A549 (cell line): ENCODE measurements at regions not wholly inside any gene's neighbourhood (a gene's known extent, or its start where the extent isn't known, plus 50 kb on each side); places are given as distances from the start of the nearest gene placed in this dataset.
"Not testable (repeated sequence)": the region's sequence is repeated elsewhere in the genome, so short reads cannot be mapped to it uniquely, and the experiment has no call there.

Experiments used
- ATAC-seq, 2 experiments: fragments of 200-7000 bp in 1 of 2; fragments of >200 bp in 1 of 2; cut with Nextera tagmentation in 1 of 2; cut with Tn5 transposase in 1 of 2; 3 replicates each; pipeline versions ENCODE4 v1.8.0 to v1.9.1; 2018 to 2020; ENCODE audit warnings: mild to moderate bottlenecking in 1 of 2, moderate library complexity in 1 of 2
- CTCF ChIA-PET: fragments of 300-600 bp; sonication (Branson Sonifier 250); formaldehyde crosslinking; extraction: SDS; loops from one replicate; lab custom pipeline; 2021; ENCODE audit warnings: antibody characterized with exemption, inconsistent platforms; lab: Yijun Ruan, JAX
- POLR2A ChIA-PET: fragments of 350-600 bp; formaldehyde crosslinking; extraction: SDS; loops from one replicate; lab custom pipeline; 2021; ENCODE audit warnings: antibody characterized with exemption, inconsistent platforms; lab: Yijun Ruan, JAX
- DNase-seq, 2 experiments: peaks; one replicate each; pipeline versions ENCODE4 v3.0.0 to v3.0.0-alpha.2; 2011 to 2016; ENCODE audit warnings: low read depth in 1 of 2, low spot score in 1 of 2
- FAIRE-seq: peaks from 2 replicates; lab custom pipeline; 2011; peaks lifted over from hg19 to GRCh38; lab: Jason Lieb, UNC
- H3K27ac ChIP-seq, 2 experiments: fragments of >200 bp; sonication (Bioruptor Twin); formaldehyde crosslinking; 3 replicates each; pipeline ENCODE4 v1.5.1; 2016 to 2017
- H3K4me1 ChIP-seq: fragments of >200 bp; sonication (Bioruptor Twin); formaldehyde crosslinking; 3 replicates; pipeline ENCODE4 v1.6.1; 2016
- H3K4me2 ChIP-seq: fragments of >200 bp; sonication (Bioruptor Twin); formaldehyde crosslinking; 3 replicates; pipeline ENCODE4 v1.6.1; 2016
- H3K4me3 ChIP-seq: fragments of >200 bp; sonication (Bioruptor Twin); formaldehyde crosslinking; 3 replicates; pipeline ENCODE4 v1.5.1; 2016
- H3K9me3 ChIP-seq: fragments of >200 bp; sonication (Bioruptor Twin); formaldehyde crosslinking; 3 replicates; pipeline ENCODE4 v1.6.1; 2016
- ATOH8 ChIP-seq: fragments of 250-450 bp; sonication (Bioruptor Pico); IDR thresholded peaks from 2 replicates; pipeline ENCODE4 v1.5.0; 2020; ENCODE audit warnings: low read depth, mild to moderate bottlenecking, moderate library complexity
- CEBPB ChIP-seq, 2 experiments: fragments of >200 bp in 1 of 2; sonication (Bioruptor Twin) in 1 of 2; formaldehyde crosslinking in 1 of 2; IDR thresholded peaks; 2 replicates each; pipeline ENCODE4 v1.6.1; 2012 to 2016
- CHD4 ChIP-seq: fragments of 200-600 bp; sonication (generic); IDR thresholded peaks from 2 replicates; pipeline ENCODE4 v1.6.1; 2016; ENCODE audit warnings: antibody characterized with exemption, mild to moderate bottlenecking, borderline replicate concordance
- E2F6 ChIP-seq: IDR thresholded peaks from 2 replicates; pipeline ENCODE4 v1.6.1; 2012; ENCODE audit warnings: low read depth, borderline replicate concordance
- EHMT2 ChIP-seq: fragments of 200-600 bp; sonication (generic); IDR thresholded peaks from 2 replicates; pipeline ENCODE4 v1.6.1; 2016; ENCODE audit warnings: antibody characterized with exemption, low read depth, mild to moderate bottlenecking, moderate library complexity
- ELK1 ChIP-seq: fragments of 150-350 bp; IDR thresholded peaks from 2 replicates; pipeline ENCODE4 v1.6.1; 2014; ENCODE audit warnings: low read depth, mild to moderate bottlenecking, low read length
- EP300 ChIP-seq, 2 experiments: fragments of >200 bp; sonication (Bioruptor Twin); formaldehyde crosslinking; IDR thresholded peaks; 2 replicates in 1 of 2; 3 replicates in 1 of 2; pipeline ENCODE4 v1.6.1; 2016 to 2017
- FOSB ChIP-seq: fragments of 250-450 bp; sonication (Bioruptor Pico); IDR thresholded peaks from 2 replicates; pipeline ENCODE4 v1.5.0; 2020; ENCODE audit warnings: mild to moderate bottlenecking, moderate library complexity
- KDM5A ChIP-seq: fragments of 200-600 bp; sonication (generic); IDR thresholded peaks from 2 replicates; pipeline ENCODE4 v1.6.1; 2016; ENCODE audit warnings: antibody characterized with exemption, mild to moderate bottlenecking
- NR3C1 ChIP-seq: fragments of >200 bp; sonication (Bioruptor Twin); formaldehyde crosslinking; IDR thresholded peaks from 3 replicates; pipeline ENCODE4 v1.6.1; 2017
- RFX5 ChIP-seq: fragments of 450-650 bp; IDR thresholded peaks from 2 replicates; pipeline ENCODE4 v1.7.1; 2014; ENCODE audit warnings: antibody characterized with exemption, mild to moderate bottlenecking, moderate library complexity
- RNF2 ChIP-seq: fragments of 200-600 bp; sonication (generic); IDR thresholded peaks from 2 replicates; pipeline ENCODE4 v1.6.1; 2016; ENCODE audit warnings: low read depth, mild to moderate bottlenecking, antibody characterized with exemption, moderate library complexity, borderline replicate concordance
- SREBF2 ChIP-seq: fragments of 450-650 bp; IDR thresholded peaks from 2 replicates; pipeline ENCODE4 v1.6.1; 2014; ENCODE audit warnings: mild to moderate bottlenecking, moderate library complexity
- ZNF302 ChIP-seq: fragments of 250-450 bp; sonication (Bioruptor Pico); IDR thresholded peaks from 2 replicates; pipeline ENCODE4 v1.9.0; 2021; ENCODE audit warnings: inconsistent platforms, mild to moderate bottlenecking, moderate library complexity
- WGBS: methylation state at CpG from one replicate; pipeline ENCODE4 v1.1.6; 2017; ENCODE audit errors: missing lambda C conversion rate; 5-methylcytosine and 5-hydroxymethylcytosine counted together
- TF ChIP-seq, protein P1 (sequence below): fragments of 250-450 bp; sonication (Bioruptor Pico); IDR thresholded peaks from 2 replicates; pipeline ENCODE4 v1.5.0; 2021; ENCODE audit warnings: mild to moderate bottlenecking, moderate library complexity, borderline replicate concordance
- TF ChIP-seq, protein P2 (sequence below): IDR thresholded peaks from 2 replicates; pipeline ENCODE4 v1.6.1; 2012
- TF ChIP-seq, protein P3 (sequence below): fragments of >200 bp; sonication (Bioruptor Twin); formaldehyde crosslinking; IDR thresholded peaks from 3 replicates; pipeline ENCODE4 v1.5.1; 2016

DNA sequence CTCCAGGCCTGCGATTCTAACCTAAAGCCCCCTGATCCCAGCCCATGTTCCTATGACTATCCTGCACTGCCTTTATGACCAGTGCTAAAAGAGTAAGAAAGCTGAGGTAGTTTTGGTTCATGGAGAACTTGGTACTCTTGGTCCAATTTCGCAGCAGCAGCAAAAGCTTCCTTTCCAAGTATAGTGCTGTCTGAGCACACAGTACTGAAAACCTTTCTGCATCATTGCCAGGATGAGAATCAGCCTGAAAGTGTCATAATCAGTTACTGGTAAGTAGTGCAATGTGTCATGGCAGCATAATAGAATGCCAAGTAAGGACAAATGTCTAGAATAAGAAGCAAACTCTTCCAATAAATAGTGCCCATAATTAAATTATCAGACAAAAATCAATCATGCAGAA is 889.6 kb upstream of the ADGRL4 start (continued):
- no peak for TF ChIP-seq RNF2
- TF ChIP-seq, protein P1, sequence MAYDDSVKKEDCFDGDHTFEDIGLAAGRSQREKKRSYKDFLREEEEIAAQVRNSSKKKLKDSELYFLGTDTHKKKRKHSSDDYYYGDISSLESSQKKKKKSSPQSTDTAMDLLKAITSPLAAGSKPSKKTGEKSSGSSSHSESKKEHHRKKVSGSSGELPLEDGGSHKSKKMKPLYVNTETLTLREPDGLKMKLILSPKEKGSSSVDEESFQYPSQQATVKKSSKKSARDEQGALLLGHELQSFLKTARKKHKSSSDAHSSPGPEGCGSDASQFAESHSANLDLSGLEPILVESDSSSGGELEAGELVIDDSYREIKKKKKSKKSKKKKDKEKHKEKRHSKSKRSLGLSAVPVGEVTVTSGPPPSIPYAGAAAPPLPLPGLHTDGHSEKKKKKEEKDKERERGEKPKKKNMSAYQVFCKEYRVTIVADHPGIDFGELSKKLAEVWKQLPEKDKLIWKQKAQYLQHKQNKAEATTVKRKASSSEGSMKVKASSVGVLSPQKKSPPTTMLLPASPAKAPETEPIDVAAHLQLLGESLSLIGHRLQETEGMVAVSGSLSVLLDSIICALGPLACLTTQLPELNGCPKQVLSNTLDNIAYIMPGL = no peak
- TF ChIP-seq ZNF302 = no peak

DNA sequence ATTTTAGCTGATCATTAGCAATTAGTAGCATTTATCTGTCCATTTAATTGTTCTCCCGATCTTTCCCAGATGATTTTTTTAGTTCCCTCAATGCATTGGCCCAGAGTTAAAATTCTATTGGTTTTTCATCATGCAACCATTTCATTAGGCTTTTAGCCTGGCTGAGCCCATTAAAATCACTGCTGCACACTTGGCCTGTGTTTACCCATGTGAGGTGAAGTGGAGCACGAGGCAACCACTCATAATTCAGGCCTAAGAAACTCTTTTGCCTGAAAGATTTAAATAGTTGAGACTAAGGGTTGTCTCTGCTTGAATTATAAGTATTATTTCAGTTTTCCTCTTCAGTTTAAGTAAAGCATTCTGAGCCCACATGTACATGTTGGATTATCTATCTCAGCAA is 889.0 kb upstream of the ADGRL4 start:
- FAIRE-seq (no peak), DNase-seq (no peak), ATAC-seq (no peak)
- CTCF ChIA-PET = no interaction called here
- H3K4me2 ChIP-seq = no peak overlapping the region
- H3K4me3 ChIP-seq = no peak overlapping the region
- WGBS = 23% methylated on average over 2 of the region's 2 CpGs
- no peak overlapping the region for H3K27ac ChIP-seq
- POLR2A ChIA-PET = no interaction called here
- TF ChIP-seq, protein P2, sequence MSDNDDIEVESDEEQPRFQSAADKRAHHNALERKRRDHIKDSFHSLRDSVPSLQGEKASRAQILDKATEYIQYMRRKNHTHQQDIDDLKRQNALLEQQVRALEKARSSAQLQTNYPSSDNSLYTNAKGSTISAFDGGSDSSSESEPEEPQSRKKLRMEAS = no peak
- H3K4me1 ChIP-seq = no peaks in the 10 kb centered on the region
- no peaks in the 10 kb centered on the region for H3K9me3 ChIP-seq

GRCh38 chr1:79894129-79894528 is 887.6 kb upstream of the ADGRL4 start:
- ATAC-seq, CTCF ChIA-PET, H3K4me2 ChIP-seq, FAIRE-seq, POLR2A ChIA-PET, H3K4me1 ChIP-seq, H3K9me3 ChIP-seq, H3K4me3 ChIP-seq, DNase-seq, H3K27ac ChIP-seq: not testable (repeated sequence)
- 22% methylated on average over 3 of the region's 6 CpGs for WGBS

DNA sequence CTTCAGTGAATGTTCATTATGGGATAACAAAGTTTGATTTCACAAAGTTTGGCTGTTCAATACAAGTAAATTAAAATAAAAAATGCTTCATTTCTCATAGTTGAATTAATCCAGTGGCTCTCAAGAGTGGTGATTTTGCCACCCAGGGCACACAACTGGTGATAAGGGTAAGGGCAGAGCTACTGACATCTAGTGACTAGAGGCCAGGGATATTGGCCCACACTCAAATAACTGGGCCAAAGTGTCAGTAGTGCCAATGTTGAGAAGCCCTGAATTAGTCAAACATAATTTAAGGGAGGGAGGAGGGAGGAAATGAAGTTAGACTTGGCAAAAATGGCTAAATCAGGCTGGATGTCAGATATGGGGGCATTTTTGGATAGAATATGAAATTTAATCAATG is 880.5 kb upstream of the ADGRL4 start:
- TF ChIP-seq ATOH8 (CRISPR knock-in tag) = no peak
- no peak for TF ChIP-seq NR3C1
- TF ChIP-seq EP300 (IDR thresholded peaks at IDR 0.05) = no peak
- TF ChIP-seq RFX5 = no peak
- TF ChIP-seq ELK1 = no peak
- TF ChIP-seq, protein P3, sequence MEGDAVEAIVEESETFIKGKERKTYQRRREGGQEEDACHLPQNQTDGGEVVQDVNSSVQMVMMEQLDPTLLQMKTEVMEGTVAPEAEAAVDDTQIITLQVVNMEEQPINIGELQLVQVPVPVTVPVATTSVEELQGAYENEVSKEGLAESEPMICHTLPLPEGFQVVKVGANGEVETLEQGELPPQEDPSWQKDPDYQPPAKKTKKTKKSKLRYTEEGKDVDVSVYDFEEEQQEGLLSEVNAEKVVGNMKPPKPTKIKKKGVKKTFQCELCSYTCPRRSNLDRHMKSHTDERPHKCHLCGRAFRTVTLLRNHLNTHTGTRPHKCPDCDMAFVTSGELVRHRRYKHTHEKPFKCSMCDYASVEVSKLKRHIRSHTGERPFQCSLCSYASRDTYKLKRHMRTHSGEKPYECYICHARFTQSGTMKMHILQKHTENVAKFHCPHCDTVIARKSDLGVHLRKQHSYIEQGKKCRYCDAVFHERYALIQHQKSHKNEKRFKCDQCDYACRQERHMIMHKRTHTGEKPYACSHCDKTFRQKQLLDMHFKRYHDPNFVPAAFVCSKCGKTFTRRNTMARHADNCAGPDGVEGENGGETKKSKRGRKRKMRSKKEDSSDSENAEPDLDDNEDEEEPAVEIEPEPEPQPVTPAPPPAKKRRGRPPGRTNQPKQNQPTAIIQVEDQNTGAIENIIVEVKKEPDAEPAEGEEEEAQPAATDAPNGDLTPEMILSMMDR = no peak
- no peak for TF ChIP-seq SREBF2
- TF ChIP-seq KDM5A = no peak
- TF ChIP-seq E2F6 = no peak
- no peak for TF ChIP-seq EHMT2
- no peak for TF ChIP-seq CHD4
- TF ChIP-seq CEBPB (IDR thresholded peaks at IDR 0.05) = no peak
- no peak for TF ChIP-seq FOSB (CRISPR knock-in tag)
- ChIA-PET POLR2A (no interaction called here), CTCF (no interaction called here)
- H3K9me3 ChIP-seq = no peaks in the 10 kb centered on the region
- DNase-seq (no peak), ATAC-seq (no peak), FAIRE-seq (no peak)
- H3K4me3 ChIP-seq = no peak overlapping the region
- no peaks in the 10 kb centered on the region for H3K4me1 ChIP-seq
- no peak overlapping the region for H3K27ac ChIP-seq
- H3K4me2 ChIP-seq = no peak overlapping the region
